ENCODE measurements at regions not wholly inside any gene's neighbourhood (a gene's known extent, or its start where the extent isn't known, plus 50 kb on each side); places are given as distances from the start of the nearest gene placed in this dataset.

GRCh38 chr1:30490554-30491053 is 232.8 kb downstream of the MATN1 start:
- TF ChIP-seq EZH2 (IDR thresholded peaks at IDR 0.05; ENCODE audit: low read length) (no peak), CTCF (optimal IDR thresholded peaks at IDR 0.05 in 1 of 3, IDR thresholded peaks at IDR 0.05 in 1 of 3, conservative IDR thresholded peaks at IDR 0.05 in 1 of 3; ENCODE audit: extremely low read depth in 1 of 3, insufficient read depth in 2 of 3, low read length in 3 of 3) (no peak)

All from keratinocyte (primary cell).